Endothelial cell of umbilical vein (primary cell): ENCODE measurements at regions not wholly inside any gene's neighbourhood (a gene's known extent, or its start where the extent isn't known, plus 50 kb on each side); places are given as distances from the start of the nearest gene placed in this dataset.

Experiments
- BruUV-seq: library from RNA; stranded (reverse); fragments of 400-500 nt; replicated peaks from 2 replicates; lab custom pipeline; 2021; lab: Mats Ljungman, UMichigan
- CTCF ChIA-PET: fragments of 300-600, 350-600 bp; sonication (Branson Sonifier 250); formaldehyde crosslinking; loops from one replicate; lab custom pipeline; 2021; ENCODE audit warnings: antibody characterized with exemption, inconsistent platforms; lab: Charles Lee
- POLR2A ChIA-PET: fragments of 300-600, 350-600 bp; sonication (Branson Sonifier 250); formaldehyde crosslinking; loops from one replicate; lab custom pipeline; 2021; ENCODE audit warnings: antibody characterized with exemption, inconsistent platforms; lab: Charles Lee
- DNase-seq: peaks from one replicate; pipeline ENCODE4 v3.0.0-alpha.2; 2011; ENCODE audit warnings: low read depth, low spot score
- FAIRE-seq: peaks from 2 replicates; lab custom pipeline; 2011; peaks lifted over from hg19 to GRCh38; lab: Jason Lieb, UNC
- H2AFZ ChIP-seq: 2 replicates; pipeline ENCODE4 v1.6.0; 2012; ENCODE audit warnings: low read depth, low read length, control low read depth, inconsistent platforms
- H3K27ac ChIP-seq: 2 replicates; pipeline ENCODE4 v1.5.1; 2011; ENCODE audit warnings: low read depth, mild to moderate bottlenecking, control low read depth, low read length, moderate library complexity; ENCODE audit not compliant: insufficient read depth
- H3K27me3 ChIP-seq, 2 experiments: 2 replicates each; pipeline versions ENCODE4 v1.6.0 to v1.6.1; 2011; ENCODE audit warnings: low read length in 2 of 2, mixed read lengths in 1 of 2; ENCODE audit not compliant: control insufficient read depth in 2 of 2, insufficient read depth in 2 of 2
- H3K36me3 ChIP-seq, 2 experiments: 2 replicates in 1 of 2; 3 replicates in 1 of 2; pipeline ENCODE4 v1.5.1; 2011; ENCODE audit warnings: low read length in 2 of 2, mild to moderate bottlenecking in 1 of 2, moderate library complexity in 1 of 2; ENCODE audit not compliant: control insufficient read depth in 2 of 2, insufficient read depth in 2 of 2; ENCODE audit errors: extremely low read depth in 1 of 2
- H3K4me1 ChIP-seq: 3 replicates; pipeline ENCODE4 v1.5.1; 2011; ENCODE audit warnings: mild to moderate bottlenecking, low read length; ENCODE audit not compliant: control insufficient read depth, insufficient read depth; ENCODE audit errors: extremely low read depth
- H3K4me2 ChIP-seq: 2 replicates; pipeline ENCODE4 v1.6.1; 2011; ENCODE audit warnings: low read length, control low read depth, mixed read lengths; ENCODE audit not compliant: insufficient read depth
- H3K4me3 ChIP-seq, 3 experiments: fragments of 200-600 bp in 1 of 3; sonication (generic), shearing (Covaris generic) in 1 of 3; replicated peaks in 1 of 3; 2 replicates each; pipeline ENCODE4 v1.5.1; 2011 to 2016; ENCODE audit warnings: control low read depth in 3 of 3, low read length in 3 of 3, mild to moderate bottlenecking in 2 of 3, inconsistent platforms in 1 of 3, low read depth in 1 of 3, moderate library complexity in 1 of 3; ENCODE audit not compliant: insufficient read depth in 1 of 3
- H3K79me2 ChIP-seq: 2 replicates; pipeline ENCODE4 v1.6.0; 2012; ENCODE audit warnings: low read length, inconsistent platforms; ENCODE audit not compliant: control insufficient read depth, insufficient read depth
- H3K9ac ChIP-seq: replicated peaks from 2 replicates; pipeline ENCODE3; 2011; ENCODE audit warnings: low read length, control low read depth; ENCODE audit not compliant: insufficient read depth; ENCODE audit errors: extremely low read depth
- H3K9me1 ChIP-seq: replicated peaks from 3 replicates; pipeline ENCODE4 v1.6.0; 2011; ENCODE audit warnings: mild to moderate bottlenecking, low read length; ENCODE audit not compliant: control insufficient read depth, insufficient read depth; ENCODE audit errors: extremely low read depth
- H3K9me3 ChIP-seq: replicated peaks from 2 replicates; pipeline ENCODE4 v1.5.1; 2012; ENCODE audit warnings: low read length, inconsistent platforms; ENCODE audit not compliant: control insufficient read depth, insufficient read depth
- H4K20me1 ChIP-seq: replicated peaks from 2 replicates; pipeline ENCODE3; 2011; ENCODE audit warnings: mild to moderate bottlenecking, low read length; ENCODE audit not compliant: control insufficient read depth, insufficient read depth; ENCODE audit errors: extremely low read depth
- FOS ChIP-seq: IDR thresholded peaks from 2 replicates; pipeline ENCODE4 v1.6.1; 2011; ENCODE audit warnings: mild to moderate bottlenecking, low read length, moderate library complexity, borderline replicate concordance; ENCODE audit not compliant: insufficient read depth
- GATA2 ChIP-seq: IDR thresholded peaks from 2 replicates; pipeline ENCODE4 v1.7.0; 2011; ENCODE audit warnings: low read depth, mild to moderate bottlenecking, moderate library complexity, mixed read lengths, low read length; ENCODE audit not compliant: insufficient read length, insufficient read depth
- JUN ChIP-seq: IDR thresholded peaks from 2 replicates; pipeline ENCODE4 v1.6.1; 2011; ENCODE audit warnings: borderline replicate concordance, low read depth; ENCODE audit not compliant: insufficient read length, insufficient read depth
- MYC ChIP-seq: IDR thresholded peaks from one replicate; pipeline ENCODE4 v1.6.1; 2011; ENCODE audit warnings: mild to moderate bottlenecking, low read depth, low read length
- POLR2A ChIP-seq: IDR thresholded peaks from 2 replicates; pipeline ENCODE4 v1.6.1; 2012; ENCODE audit warnings: low read depth, mild to moderate bottlenecking, control low read depth, low read length
- POLR2AphosphoS5 ChIP-seq: IDR thresholded peaks from 2 replicates; pipeline ENCODE4 v1.6.1; 2012; ENCODE audit warnings: low read depth, mild to moderate bottlenecking, control low read depth, low read length, moderate library complexity; ENCODE audit not compliant: insufficient read depth
- dilution Hi-C: fragments of 300-500 bp; cut with MboI; formaldehyde crosslinking; loops from one replicate; pipeline ENCODE4 v1.15.0; 2019; ENCODE audit warnings: low sequenced_read_pairs; ENCODE audit not compliant: extremely low pct_ligation_motif_present
- intact Hi-C: fragments of 100-400 bp; cut with micrococcal nuclease; formaldehyde crosslinking; loops from one replicate; pipeline ENCODE4 v1.10.0; 2022
- TF ChIP-seq, protein P1 (sequence below), 2 donors: IDR thresholded peaks; 1 replicate in 1 of 2; 2 replicates in 1 of 2; pipeline ENCODE4 v1.5.1; 2011; ENCODE audit warnings: low read length in 2 of 2, mild to moderate bottlenecking in 2 of 2, moderate library complexity in 2 of 2, control low read depth in 1 of 2, inconsistent platforms in 1 of 2, low read depth in 1 of 2; ENCODE audit not compliant: insufficient read depth in 1 of 2; ENCODE audit errors: extremely low read depth in 1 of 2
- TF ChIP-seq, protein P2 (sequence below): IDR thresholded peaks from 2 replicates; pipeline ENCODE4 v1.6.1; 2011; ENCODE audit not compliant: insufficient read depth, insufficient read length

DNA sequence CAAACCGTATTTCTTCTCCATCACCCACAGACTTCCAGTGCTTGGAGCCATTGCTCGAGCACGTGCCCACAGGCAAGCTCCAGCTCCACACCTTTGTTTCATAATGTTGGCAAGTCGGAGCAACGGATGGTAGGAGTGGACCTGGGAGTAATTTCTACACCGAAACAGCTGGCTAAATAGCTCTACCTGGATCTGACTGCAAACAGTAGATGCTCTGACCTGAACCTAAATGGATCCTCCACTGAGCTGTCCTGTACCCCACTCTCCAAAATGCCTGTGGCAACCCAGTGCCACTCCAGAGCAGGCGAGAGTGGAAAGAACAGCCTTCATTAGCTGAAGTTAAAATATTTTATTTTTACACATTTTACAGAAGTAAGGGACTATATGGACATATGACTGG, 108.7 kb downstream of the BMP4 start:
- BruUV-seq = no TSS peak
- H2AFZ ChIP-seq = no peak overlapping the region
- intact Hi-C loops (no loop called here), dilution Hi-C loops (no loop called here)
- no peak overlapping the region for H3K4me2 ChIP-seq
- H3K27ac ChIP-seq = no peak overlapping the region
- FAIRE-seq = no peak
- no peaks in the 10 kb centered on the region for H3K9me3 ChIP-seq
- POLR2A ChIA-PET = no interaction called here
- TF ChIP-seq MYC (no peak), POLR2AphosphoS5 (no peak), POLR2A (no peak), GATA2 (no peak), FOS (no peak), JUN (no peak)
- TF ChIP-seq, protein P1, sequence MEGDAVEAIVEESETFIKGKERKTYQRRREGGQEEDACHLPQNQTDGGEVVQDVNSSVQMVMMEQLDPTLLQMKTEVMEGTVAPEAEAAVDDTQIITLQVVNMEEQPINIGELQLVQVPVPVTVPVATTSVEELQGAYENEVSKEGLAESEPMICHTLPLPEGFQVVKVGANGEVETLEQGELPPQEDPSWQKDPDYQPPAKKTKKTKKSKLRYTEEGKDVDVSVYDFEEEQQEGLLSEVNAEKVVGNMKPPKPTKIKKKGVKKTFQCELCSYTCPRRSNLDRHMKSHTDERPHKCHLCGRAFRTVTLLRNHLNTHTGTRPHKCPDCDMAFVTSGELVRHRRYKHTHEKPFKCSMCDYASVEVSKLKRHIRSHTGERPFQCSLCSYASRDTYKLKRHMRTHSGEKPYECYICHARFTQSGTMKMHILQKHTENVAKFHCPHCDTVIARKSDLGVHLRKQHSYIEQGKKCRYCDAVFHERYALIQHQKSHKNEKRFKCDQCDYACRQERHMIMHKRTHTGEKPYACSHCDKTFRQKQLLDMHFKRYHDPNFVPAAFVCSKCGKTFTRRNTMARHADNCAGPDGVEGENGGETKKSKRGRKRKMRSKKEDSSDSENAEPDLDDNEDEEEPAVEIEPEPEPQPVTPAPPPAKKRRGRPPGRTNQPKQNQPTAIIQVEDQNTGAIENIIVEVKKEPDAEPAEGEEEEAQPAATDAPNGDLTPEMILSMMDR (IDR thresholded peaks at IDR 0.05; ENCODE audit: extremely low read depth in 1 of 2, insufficient read depth in 1 of 2, low read depth in 1 of 2, low read length in 2 of 2) = no peak
- TF ChIP-seq, protein P2, sequence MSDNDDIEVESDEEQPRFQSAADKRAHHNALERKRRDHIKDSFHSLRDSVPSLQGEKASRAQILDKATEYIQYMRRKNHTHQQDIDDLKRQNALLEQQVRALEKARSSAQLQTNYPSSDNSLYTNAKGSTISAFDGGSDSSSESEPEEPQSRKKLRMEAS = no peak
- no peak for DNase-seq
- no peaks in the 10 kb centered on the region for H3K79me2 ChIP-seq
- CTCF ChIA-PET = no interaction called here
- no peaks in the 10 kb centered on the region for H3K27me3 ChIP-seq
- no peak overlapping the region for H3K4me3 ChIP-seq
- H4K20me1 ChIP-seq = no peaks in the 10 kb centered on the region
- H3K36me3 ChIP-seq = no peaks in the 10 kb centered on the region
- H3K9ac ChIP-seq = no peak overlapping the region
- H3K4me1 ChIP-seq = peaks cover 24% of the 10 kb centered on the region
- no peaks in the 10 kb centered on the region for H3K9me1 ChIP-seq
